ENCODE measurements at regions not wholly inside any gene's neighbourhood (a gene's known extent, or its start where the extent isn't known, plus 50 kb on each side); places are given as distances from the start of the nearest gene placed in this dataset.

- ChIA-PET POLR2A (interaction anchor here (0.7 kb wide), 1 partner anchor 194 kb away, joined by 3 read pairs; no protein-coding TSS in a partner anchor), CTCF (no interaction called here)
- no peak overlapping the region for H3K27ac Mint-ChIP-seq
- DNase-seq, result no peak
- peaks cover 0 to 21% (median 2%) of the 10 kb centered on the region in 5 donors for H3K9me3 Mint-ChIP-seq
- H3K27me3 Mint-ChIP-seq, result no peaks in the 10 kb centered on the region
- Histone ChIP-seq H3K27ac (ENCODE audit: low read depth, low read length) (no peak overlapping the region), H3K4me3 (ENCODE audit: low read length) (no peak overlapping the region), H3K9me3 (ENCODE audit: low read length) (no peaks in the 10 kb centered on the region), H3K4me1 (ENCODE audit: insufficient read depth, low read length) (no peaks in the 10 kb centered on the region), H3K27me3 (ENCODE audit: insufficient read depth, low read length, poor library complexity, severe bottlenecking) (no peaks in the 10 kb centered on the region), H3K36me3 (ENCODE audit: insufficient read depth, low read length) (no peaks in the 10 kb centered on the region)
- H3K4me3 Mint-ChIP-seq, result no peak overlapping the region
- H3K36me3 Mint-ChIP-seq, result no peaks in the 10 kb centered on the region
- H3K4me1 Mint-ChIP-seq, result no peaks in the 10 kb centered on the region
Measured at GRCh38 chr9:13932528-13933267, 381.2 kb downstream of the NFIB start.

- Mint-ChIP-seq H3K9me3 (peaks cover 1 to 14% (median 2%) of the 10 kb centered on the region in 5 donors), H3K4me3 (no peak overlapping the region), H3K27me3 (no peaks in the 10 kb centered on the region), H3K36me3 (no peaks in the 10 kb centered on the region), H3K4me1 (no peaks in the 10 kb centered on the region), H3K27ac (no peak overlapping the region)
- no peak overlapping the region for H3K27ac ChIP-seq (ENCODE audit: low read depth, low read length)
- no peaks in the 10 kb centered on the region for H3K9me3 ChIP-seq (ENCODE audit: low read length)
- no peaks in the 10 kb centered on the region for H3K4me1 ChIP-seq (ENCODE audit: insufficient read depth, low read length)
- no peaks in the 10 kb centered on the region for H3K27me3 ChIP-seq (ENCODE audit: insufficient read depth, low read length, poor library complexity, severe bottlenecking)
- no peak overlapping the region for H3K4me3 ChIP-seq (ENCODE audit: low read length)
- ChIA-PET CTCF (no interaction called here), POLR2A (no interaction called here)
- H3K36me3 ChIP-seq (ENCODE audit: insufficient read depth, low read length), result no peaks in the 10 kb centered on the region
- DNase-seq, result no peak
Measured at GRCh38 chr9:13929013-13929412, 384.9 kb downstream of the NFIB start.

- H3K36me3 Mint-ChIP-seq, result no peaks in the 10 kb centered on the region
- DNase-seq, result no peak
- Histone ChIP-seq H3K4me3 (ENCODE audit: low read length) (no peak overlapping the region), H3K27me3 (ENCODE audit: insufficient read depth, low read length, poor library complexity, severe bottlenecking) (no peaks in the 10 kb centered on the region), H3K4me1 (ENCODE audit: insufficient read depth, low read length) (no peaks in the 10 kb centered on the region), H3K36me3 (ENCODE audit: insufficient read depth, low read length) (no peaks in the 10 kb centered on the region), H3K9me3 (ENCODE audit: low read length) (no peaks in the 10 kb centered on the region), H3K27ac (ENCODE audit: low read depth, low read length) (no peak overlapping the region)
- POLR2A ChIA-PET, result no interaction called here
- no peaks in the 10 kb centered on the region for H3K27me3 Mint-ChIP-seq
- H3K27ac Mint-ChIP-seq, result no peak overlapping the region
- H3K9me3 Mint-ChIP-seq, result peaks cover 2 to 25% (median 2%) of the 10 kb centered on the region in 5 donors
- CTCF ChIA-PET, result no interaction called here
- H3K4me1 Mint-ChIP-seq, result no peaks in the 10 kb centered on the region
- H3K4me3 Mint-ChIP-seq, result no peak overlapping the region
Measured at GRCh38 chr9:13923381-13923780, 390.6 kb downstream of the NFIB start.

GRCh38 chr9:13920557-13920956 is 393.4 kb downstream of the NFIB start:
- H3K27me3 Mint-ChIP-seq, result no peaks in the 10 kb centered on the region
- no peaks in the 10 kb centered on the region for H3K36me3 ChIP-seq (ENCODE audit: insufficient read depth, low read length)
- no peaks in the 10 kb centered on the region for H3K4me1 Mint-ChIP-seq
- no peak for DNase-seq
- H3K27ac ChIP-seq (ENCODE audit: low read depth, low read length), result no peak overlapping the region
- H3K9me3 Mint-ChIP-seq, result peaks cover 2 to 24% (median 3%) of the 10 kb centered on the region in 5 donors
- no peaks in the 10 kb centered on the region for H3K27me3 ChIP-seq (ENCODE audit: insufficient read depth, low read length, poor library complexity, severe bottlenecking)
- ChIA-PET POLR2A (no interaction called here), CTCF (no interaction called here)
- no peak overlapping the region for H3K27ac Mint-ChIP-seq
- H3K4me1 ChIP-seq (ENCODE audit: insufficient read depth, low read length), result no peaks in the 10 kb centered on the region
- H3K36me3 Mint-ChIP-seq, result no peaks in the 10 kb centered on the region
- no peaks in the 10 kb centered on the region for H3K9me3 ChIP-seq (ENCODE audit: low read length)
- H3K4me3 Mint-ChIP-seq, result no peak overlapping the region
- H3K4me3 ChIP-seq (ENCODE audit: low read length), result no peak overlapping the region

- ChIA-PET POLR2A (no interaction called here), CTCF (no interaction called here)
- H3K4me1 Mint-ChIP-seq, result no peaks in the 10 kb centered on the region
- Histone ChIP-seq H3K4me3 (ENCODE audit: low read length) (no peak overlapping the region), H3K27me3 (ENCODE audit: insufficient read depth, low read length, poor library complexity, severe bottlenecking) (no peaks in the 10 kb centered on the region), H3K36me3 (ENCODE audit: insufficient read depth, low read length) (no peaks in the 10 kb centered on the region), H3K4me1 (ENCODE audit: insufficient read depth, low read length) (no peaks in the 10 kb centered on the region), H3K9me3 (ENCODE audit: low read length) (no peaks in the 10 kb centered on the region), H3K27ac (ENCODE audit: low read depth, low read length) (no peak overlapping the region)
- no peaks in the 10 kb centered on the region for H3K36me3 Mint-ChIP-seq
- no peak for DNase-seq
- no peak overlapping the region for H3K27ac Mint-ChIP-seq
- no peaks in the 10 kb centered on the region for H3K27me3 Mint-ChIP-seq
- H3K4me3 Mint-ChIP-seq, result no peak overlapping the region
- H3K9me3 Mint-ChIP-seq, result peaks cover 0 to 24% (median 2%) of the 10 kb centered on the region in 5 donors
Measured at GRCh38 chr9:13919401-13919800, 394.5 kb downstream of the NFIB start.

- Histone ChIP-seq H3K9me3 (ENCODE audit: low read length) (no peaks in the 10 kb centered on the region), H3K4me3 (ENCODE audit: low read length) (no peak overlapping the region), H3K27ac (ENCODE audit: low read depth, low read length) (no peak overlapping the region), H3K4me1 (ENCODE audit: insufficient read depth, low read length) (no peaks in the 10 kb centered on the region), H3K36me3 (ENCODE audit: insufficient read depth, low read length) (no peaks in the 10 kb centered on the region), H3K27me3 (ENCODE audit: insufficient read depth, low read length, poor library complexity, severe bottlenecking) (no peaks in the 10 kb centered on the region)
- H3K4me3 Mint-ChIP-seq, result no peak overlapping the region
- DNase-seq, result no peak
- no peaks in the 10 kb centered on the region for H3K27me3 Mint-ChIP-seq
- H3K4me1 Mint-ChIP-seq, result no peaks in the 10 kb centered on the region
- no peaks in the 10 kb centered on the region for H3K36me3 Mint-ChIP-seq
- ChIA-PET CTCF (no interaction called here), POLR2A (no interaction called here)
- H3K9me3 Mint-ChIP-seq, result peaks cover 0 to 11% (median 0%) of the 10 kb centered on the region in 5 donors
- no peak overlapping the region for H3K27ac Mint-ChIP-seq
Measured at GRCh38 chr9:13917534-13917933, 396.4 kb downstream of the NFIB start.

GRCh38 chr9:13915591-13916301 is 398.2 kb downstream of the NFIB start:
- no peak overlapping the region for H3K4me3 Mint-ChIP-seq
- H3K4me1 ChIP-seq (ENCODE audit: insufficient read depth, low read length), result no peaks in the 10 kb centered on the region
- H3K27me3 Mint-ChIP-seq, result no peaks in the 10 kb centered on the region
- peaks cover 0 to 21% (median 0%) of the 10 kb centered on the region in 5 donors for H3K9me3 Mint-ChIP-seq
- H3K4me1 Mint-ChIP-seq, result no peaks in the 10 kb centered on the region
- CTCF ChIA-PET, result no interaction called here
- H3K27ac ChIP-seq (ENCODE audit: low read depth, low read length), result no peak overlapping the region
- no peaks in the 10 kb centered on the region for H3K9me3 ChIP-seq (ENCODE audit: low read length)
- H3K36me3 Mint-ChIP-seq, result no peaks in the 10 kb centered on the region
- H3K36me3 ChIP-seq (ENCODE audit: insufficient read depth, low read length), result no peaks in the 10 kb centered on the region
- no peak overlapping the region for H3K27ac Mint-ChIP-seq
- DNase-seq, result no peak
- H3K27me3 ChIP-seq (ENCODE audit: insufficient read depth, low read length, poor library complexity, severe bottlenecking), result no peaks in the 10 kb centered on the region
- POLR2A ChIA-PET, result no interaction called here
- H3K4me3 ChIP-seq (ENCODE audit: low read length), result no peak overlapping the region

GRCh38 chr9:13915131-13915530 is 398.8 kb downstream of the NFIB start:
- no peak overlapping the region for H3K27ac Mint-ChIP-seq
- peaks cover 0 to 17% (median 0%) of the 10 kb centered on the region in 5 donors for H3K9me3 Mint-ChIP-seq
- ChIA-PET POLR2A (no interaction called here), CTCF (no interaction called here)
- no peak for DNase-seq
- no peaks in the 10 kb centered on the region for H3K4me1 ChIP-seq (ENCODE audit: insufficient read depth, low read length)
- H3K27me3 ChIP-seq (ENCODE audit: insufficient read depth, low read length, poor library complexity, severe bottlenecking), result no peaks in the 10 kb centered on the region
- no peaks in the 10 kb centered on the region for H3K27me3 Mint-ChIP-seq
- no peaks in the 10 kb centered on the region for H3K9me3 ChIP-seq (ENCODE audit: low read length)
- no peak overlapping the region for H3K4me3 ChIP-seq (ENCODE audit: low read length)
- H3K36me3 Mint-ChIP-seq, result no peaks in the 10 kb centered on the region
- H3K27ac ChIP-seq (ENCODE audit: low read depth, low read length), result no peak overlapping the region
- no peaks in the 10 kb centered on the region for H3K36me3 ChIP-seq (ENCODE audit: insufficient read depth, low read length)
- H3K4me3 Mint-ChIP-seq, result no peak overlapping the region
- H3K4me1 Mint-ChIP-seq, result no peaks in the 10 kb centered on the region

Measured in CD8-positive, alpha-beta memory T cell (primary cell).